Duodenal mucosa (tissue), 2 donors: ENCODE measurements at regions not wholly inside any gene's neighbourhood (a gene's known extent, or its start where the extent isn't known, plus 50 kb on each side); places are given as distances from the start of the nearest gene placed in this dataset.
"Not testable (repeated sequence)": the region's sequence is repeated elsewhere in the genome, so short reads cannot be mapped to it uniquely, and the experiment has no call there.

Experiments
- H3K27ac ChIP-seq: one replicate; pipeline ENCODE4 v1.7.0; 2013; ENCODE audit warnings: low read depth, low read length
- H3K27me3 ChIP-seq, 2 donors: one replicate each; pipeline ENCODE4 v1.7.0; 2013; ENCODE audit warnings: low read length in 2 of 2, control low read depth in 1 of 2; ENCODE audit not compliant: insufficient read depth in 2 of 2, control insufficient read depth in 1 of 2
- H3K36me3 ChIP-seq, 2 donors: one replicate each; pipeline ENCODE4 v1.7.0; 2013; ENCODE audit warnings: low read length in 2 of 2, control low read depth in 1 of 2; ENCODE audit not compliant: insufficient read depth in 2 of 2, control insufficient read depth in 1 of 2
- H3K4me1 ChIP-seq, 2 donors: one replicate each; pipeline ENCODE4 v1.7.0; 2013; ENCODE audit warnings: low read length in 2 of 2, control low read depth in 1 of 2; ENCODE audit not compliant: insufficient read depth in 2 of 2, control insufficient read depth in 1 of 2
- H3K4me3 ChIP-seq, 2 donors: one replicate each; pipeline ENCODE4 v1.7.0; 2013; ENCODE audit warnings: low read length in 2 of 2, low read depth in 1 of 2
- H3K9ac ChIP-seq, 2 donors: one replicate each; pipeline ENCODE4 v1.7.0; 2013; ENCODE audit warnings: low read length in 2 of 2, low read depth in 1 of 2
- H3K9me3 ChIP-seq, 2 donors: one replicate each; pipeline ENCODE4 v1.7.0; 2013; ENCODE audit warnings: low read length in 2 of 2, control low read depth in 1 of 2; ENCODE audit not compliant: control insufficient read depth in 1 of 2

GRCh38 chrX:65870544-65870943, 169.3 kb downstream of the VSIG4 start:
- not testable (repeated sequence) for H3K4me1 ChIP-seq, H3K36me3 ChIP-seq, H3K9me3 ChIP-seq, H3K27me3 ChIP-seq, H3K4me3 ChIP-seq, H3K9ac ChIP-seq, H3K27ac ChIP-seq

GRCh38 chrX:65866773-65867172, 173.1 kb downstream of the VSIG4 start:
- no peaks in the 10 kb centered on the region for H3K4me1 ChIP-seq
- H3K4me3 ChIP-seq, result no peak overlapping the region
- no peaks in the 10 kb centered on the region for H3K27me3 ChIP-seq
- H3K36me3 ChIP-seq, result no peaks in the 10 kb centered on the region
- H3K27ac ChIP-seq, result no peak overlapping the region
- no peaks in the 10 kb centered on the region for H3K9me3 ChIP-seq
- no peak overlapping the region for H3K9ac ChIP-seq

- H3K9me3 ChIP-seq, result no peaks in the 10 kb centered on the region
- no peaks in the 10 kb centered on the region for H3K4me1 ChIP-seq
- H3K27ac ChIP-seq, result no peak overlapping the region
- H3K4me3 ChIP-seq, result no peak overlapping the region
- no peaks in the 10 kb centered on the region for H3K27me3 ChIP-seq
- no peak overlapping the region for H3K9ac ChIP-seq
- no peaks in the 10 kb centered on the region for H3K36me3 ChIP-seq
Measured at GRCh38 chrX:65866146-65866545, 173.7 kb downstream of the VSIG4 start.

- Histone ChIP-seq H3K9ac (no peak overlapping the region), H3K4me1 (no peaks in the 10 kb centered on the region), H3K9me3 (no peaks in the 10 kb centered on the region), H3K36me3 (no peaks in the 10 kb centered on the region), H3K4me3 (no peak overlapping the region), H3K27me3 (no peaks in the 10 kb centered on the region), H3K27ac (no peak overlapping the region)
Measured at GRCh38 chrX:65862638-65863037, 177.2 kb downstream of the VSIG4 start.

- Histone ChIP-seq H3K9ac (no peak overlapping the region), H3K4me1 (no peaks in the 10 kb centered on the region), H3K4me3 (no peak overlapping the region), H3K27me3 (no peaks in the 10 kb centered on the region), H3K36me3 (no peaks in the 10 kb centered on the region), H3K27ac (no peak overlapping the region), H3K9me3 (no peaks in the 10 kb centered on the region)
Measured at GRCh38 chrX:65859299-65859698, 180.6 kb downstream of the VSIG4 start.

- not testable (repeated sequence) for H3K27ac ChIP-seq, H3K4me1 ChIP-seq, H3K4me3 ChIP-seq, H3K27me3 ChIP-seq, H3K9ac ChIP-seq, H3K36me3 ChIP-seq, H3K9me3 ChIP-seq
Measured at GRCh38 chrX:65854437-65854836, 185.4 kb downstream of the VSIG4 start.

- not testable (repeated sequence) for H3K4me3 ChIP-seq, H3K9ac ChIP-seq, H3K4me1 ChIP-seq, H3K36me3 ChIP-seq, H3K27ac ChIP-seq, H3K9me3 ChIP-seq, H3K27me3 ChIP-seq
Measured at GRCh38 chrX:65851306-65851705, 183.9 kb downstream of the MSN start.

GRCh38 chrX:65850821-65851220, 183.4 kb downstream of the MSN start:
- not testable (repeated sequence) for H3K9me3 ChIP-seq, H3K27me3 ChIP-seq, H3K27ac ChIP-seq, H3K4me3 ChIP-seq, H3K4me1 ChIP-seq, H3K9ac ChIP-seq, H3K36me3 ChIP-seq

- Histone ChIP-seq H3K4me3 (no peak overlapping the region), H3K4me1 (no peaks in the 10 kb centered on the region), H3K27me3 (no peaks in the 10 kb centered on the region)
Measured at GRCh38 chrX:65846974-65847373, 179.5 kb downstream of the MSN start.

GRCh38 chrX:65841263-65841662, 173.8 kb downstream of the MSN start:
- H3K36me3 ChIP-seq, result no peaks in the 10 kb centered on the region
- no peaks in the 10 kb centered on the region for H3K4me1 ChIP-seq
- H3K9me3 ChIP-seq, result no peaks in the 10 kb centered on the region
- no peak overlapping the region for H3K27ac ChIP-seq
- no peaks in the 10 kb centered on the region for H3K27me3 ChIP-seq
- no peak overlapping the region for H3K4me3 ChIP-seq
- no peak overlapping the region for H3K9ac ChIP-seq

More at GRCh38 chrX:65846974-65847373, 179.5 kb downstream of the MSN start:
- Histone ChIP-seq H3K9ac (no peak overlapping the region), H3K27ac (no peak overlapping the region), H3K36me3 (no peaks in the 10 kb centered on the region), H3K9me3 (no peaks in the 10 kb centered on the region)

- no peak overlapping the region for H3K9ac ChIP-seq
- H3K4me1 ChIP-seq, result no peaks in the 10 kb centered on the region
- H3K9me3 ChIP-seq, result no peaks in the 10 kb centered on the region
- no peak overlapping the region for H3K27ac ChIP-seq
- H3K4me3 ChIP-seq, result no peak overlapping the region
- no peaks in the 10 kb centered on the region for H3K27me3 ChIP-seq
- H3K36me3 ChIP-seq, result no peaks in the 10 kb centered on the region
Measured at GRCh38 chrX:65838674-65839073, 171.2 kb downstream of the MSN start.
